OCI-M2 (cell line): ENCODE measurements at regions not wholly inside any gene's neighbourhood (a gene's known extent, or its start where the extent isn't known, plus 50 kb on each side); places are given as distances from the start of the nearest gene placed in this dataset.
"Not testable (repeated sequence)": the region's sequence is repeated elsewhere in the genome, so short reads cannot be mapped to it uniquely, and the experiment has no call there.

Source experiments
- DNase-seq: peaks from one replicate; lab custom pipeline; 2025; ENCODE audit not compliant: unreplicated experiment; lab: John Stamatoyannopoulos, UW

- no peak for DNase-seq
These were observed 914.1 kb downstream of the TRHDE start for GRCh38 chr12:73186272-73186671.

GRCh38 chr12:73187765-73188164, 915.6 kb downstream of the TRHDE start:
- no peak for DNase-seq

- no peak for DNase-seq
These were observed 938.5 kb downstream of the TRHDE start for GRCh38 chr12:73210548-73211204.

- DNase-seq, result no peak
These were observed 948.8 kb downstream of the TRHDE start for GRCh38 chr12:73220951-73221350.

GRCh38 chr12:73221398-73221797, 949.2 kb downstream of the TRHDE start:
- DNase-seq, result no peak

GRCh38 chr12:73221836-73222235, 949.7 kb downstream of the TRHDE start:
- DNase-seq, result no peak

- DNase-seq, result no peak
These were observed 953.3 kb downstream of the TRHDE start for GRCh38 chr12:73225371-73225937.

- no peak for DNase-seq
These were observed 953.8 kb downstream of the TRHDE start for GRCh38 chr12:73225941-73226340.

- no peak for DNase-seq
These were observed 954.4 kb downstream of the TRHDE start for GRCh38 chr12:73226593-73226992.

- DNase-seq, result not testable (repeated sequence)
These were observed 956.7 kb downstream of the TRHDE start for GRCh38 chr12:73228828-73229227.

GRCh38 chr12:73235387-73235786, 963.2 kb downstream of the TRHDE start:
- no peak for DNase-seq

GRCh38 chr12:73240110-73240509, 967.9 kb downstream of the TRHDE start:
- DNase-seq, result no peak

- no peak for DNase-seq
These were observed 990.7 kb downstream of the TRHDE start for GRCh38 chr12:73262788-73263381.

GRCh38 chr12:73266206-73266605, 994.0 kb downstream of the TRHDE start:
- DNase-seq, result no peak

- no peak for DNase-seq
These were observed 1002.8 kb downstream of the TRHDE start for GRCh38 chr12:73274976-73275375.

- DNase-seq, result no peak
These were observed 1005.8 kb downstream of the TRHDE start for GRCh38 chr12:73277971-73278370.

GRCh38 chr12:73301530-73301929, 1029.4 kb downstream of the TRHDE start:
- DNase-seq, result no peak

- DNase-seq, result no peak
These were observed 1035.1 kb downstream of the TRHDE start for GRCh38 chr12:73307260-73307659.

GRCh38 chr12:73308079-73308478, 1035.9 kb downstream of the TRHDE start:
- DNase-seq, result no peak

GRCh38 chr12:73308747-73309146, 1036.6 kb downstream of the TRHDE start:
- no peak for DNase-seq

- DNase-seq, result no peak
These were observed 1049.1 kb downstream of the TRHDE start for GRCh38 chr12:73321319-73321718.

- no peak for DNase-seq
These were observed 1049.6 kb downstream of the TRHDE start for GRCh38 chr12:73321776-73322175.
